Esophagus muscularis mucosa (tissue), 3 donors: ENCODE measurements at regions not wholly inside any gene's neighbourhood (a gene's known extent, or its start where the extent isn't known, plus 50 kb on each side); places are given as distances from the start of the nearest gene placed in this dataset.

Source experiments
- POLR2A ChIP-seq: fragments of 450-650 bp; IDR thresholded peaks from one replicate; pipeline ENCODE4 v1.6.1; 2017; ENCODE audit warnings: antibody characterized with exemption, moderate library complexity, mild to moderate bottlenecking, low read depth
- POLR2AphosphoS5 ChIP-seq, 2 donors: sonication (generic); formaldehyde crosslinking; IDR thresholded peaks; one replicate each; pipeline ENCODE4 v1.6.1; 2017; ENCODE audit warnings: antibody characterized with exemption in 2 of 2
- TF ChIP-seq, protein P1 (sequence below), 3 experiments: fragments of 200-600 bp in 2 of 3; fragments of 450-650 bp in 1 of 3; sonication (generic) in 2 of 3; IDR thresholded peaks; one replicate each; pipeline ENCODE4 v1.5.1; 2017 to 2019; ENCODE audit warnings: antibody characterized with exemption in 3 of 3, mild to moderate bottlenecking in 2 of 3, moderate library complexity in 1 of 3

DNA sequence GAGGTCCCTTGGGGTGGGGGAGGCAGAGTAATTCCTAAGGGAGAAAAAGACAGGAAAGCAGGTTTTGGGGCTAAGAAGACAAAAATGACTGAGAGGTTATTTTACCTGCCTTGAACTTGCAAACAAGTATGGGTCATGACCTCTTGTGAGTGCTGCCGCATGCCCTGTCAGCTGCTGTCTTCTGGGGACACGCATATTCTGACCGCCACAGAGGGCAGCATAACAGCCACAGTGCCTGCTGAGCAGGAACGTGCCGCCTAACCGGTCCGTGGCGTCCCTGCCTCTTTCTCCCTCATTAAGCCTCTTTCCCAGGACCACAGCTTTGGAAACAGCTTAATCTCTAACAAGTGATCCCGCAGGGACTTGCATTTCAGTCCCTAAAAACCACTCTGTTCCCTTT is 51.3 kb upstream of the KCNA1 start:
- TF ChIP-seq, protein P1, sequence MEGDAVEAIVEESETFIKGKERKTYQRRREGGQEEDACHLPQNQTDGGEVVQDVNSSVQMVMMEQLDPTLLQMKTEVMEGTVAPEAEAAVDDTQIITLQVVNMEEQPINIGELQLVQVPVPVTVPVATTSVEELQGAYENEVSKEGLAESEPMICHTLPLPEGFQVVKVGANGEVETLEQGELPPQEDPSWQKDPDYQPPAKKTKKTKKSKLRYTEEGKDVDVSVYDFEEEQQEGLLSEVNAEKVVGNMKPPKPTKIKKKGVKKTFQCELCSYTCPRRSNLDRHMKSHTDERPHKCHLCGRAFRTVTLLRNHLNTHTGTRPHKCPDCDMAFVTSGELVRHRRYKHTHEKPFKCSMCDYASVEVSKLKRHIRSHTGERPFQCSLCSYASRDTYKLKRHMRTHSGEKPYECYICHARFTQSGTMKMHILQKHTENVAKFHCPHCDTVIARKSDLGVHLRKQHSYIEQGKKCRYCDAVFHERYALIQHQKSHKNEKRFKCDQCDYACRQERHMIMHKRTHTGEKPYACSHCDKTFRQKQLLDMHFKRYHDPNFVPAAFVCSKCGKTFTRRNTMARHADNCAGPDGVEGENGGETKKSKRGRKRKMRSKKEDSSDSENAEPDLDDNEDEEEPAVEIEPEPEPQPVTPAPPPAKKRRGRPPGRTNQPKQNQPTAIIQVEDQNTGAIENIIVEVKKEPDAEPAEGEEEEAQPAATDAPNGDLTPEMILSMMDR (IDR thresholded peaks at IDR 0.05), result no peak
- TF ChIP-seq POLR2A (no peak), POLR2AphosphoS5 (IDR thresholded peaks at IDR 0.05) (no peak)
